ENCODE measurements at regions not wholly inside any gene's neighbourhood (a gene's known extent, or its start where the extent isn't known, plus 50 kb on each side); places are given as distances from the start of the nearest gene placed in this dataset.

GRCh38 chr2:133691336-133691735, 123.1 kb upstream of the NCKAP5 start:
- TF ChIP-seq POLR2A (IDR thresholded peaks at IDR 0.05; ENCODE audit: low read depth) (no peak), CTCF (IDR thresholded peaks at IDR 0.05) (no peak), POLR2AphosphoS5 (IDR thresholded peaks at IDR 0.05) (no peak)

Data from esophagus muscularis mucosa (tissue), 3 donors.